Endothelial cell of umbilical vein (primary cell): ENCODE measurements at regions not wholly inside any gene's neighbourhood (a gene's known extent, or its start where the extent isn't known, plus 50 kb on each side); places are given as distances from the start of the nearest gene placed in this dataset.

Experiments
- EZH2 ChIP-seq: IDR thresholded peaks from 2 replicates; pipeline ENCODE4 v1.6.1; 2012; ENCODE audit warnings: borderline replicate concordance, low read depth, mild to moderate bottlenecking, moderate library complexity, low read length, inconsistent platforms; ENCODE audit not compliant: severe bottlenecking
- TF ChIP-seq, protein P1 (sequence below), 2 donors: IDR thresholded peaks; 1 replicate in 1 of 2; 2 replicates in 1 of 2; pipeline ENCODE4 v1.5.1; 2011; ENCODE audit warnings: low read length in 2 of 2, mild to moderate bottlenecking in 2 of 2, moderate library complexity in 2 of 2, control low read depth in 1 of 2, inconsistent platforms in 1 of 2, low read depth in 1 of 2; ENCODE audit not compliant: insufficient read depth in 1 of 2; ENCODE audit errors: extremely low read depth in 1 of 2

GRCh38 chrX:114065577-114066223 lies 518.2 kb upstream of the HTR2C start:
- TF ChIP-seq, protein P1, sequence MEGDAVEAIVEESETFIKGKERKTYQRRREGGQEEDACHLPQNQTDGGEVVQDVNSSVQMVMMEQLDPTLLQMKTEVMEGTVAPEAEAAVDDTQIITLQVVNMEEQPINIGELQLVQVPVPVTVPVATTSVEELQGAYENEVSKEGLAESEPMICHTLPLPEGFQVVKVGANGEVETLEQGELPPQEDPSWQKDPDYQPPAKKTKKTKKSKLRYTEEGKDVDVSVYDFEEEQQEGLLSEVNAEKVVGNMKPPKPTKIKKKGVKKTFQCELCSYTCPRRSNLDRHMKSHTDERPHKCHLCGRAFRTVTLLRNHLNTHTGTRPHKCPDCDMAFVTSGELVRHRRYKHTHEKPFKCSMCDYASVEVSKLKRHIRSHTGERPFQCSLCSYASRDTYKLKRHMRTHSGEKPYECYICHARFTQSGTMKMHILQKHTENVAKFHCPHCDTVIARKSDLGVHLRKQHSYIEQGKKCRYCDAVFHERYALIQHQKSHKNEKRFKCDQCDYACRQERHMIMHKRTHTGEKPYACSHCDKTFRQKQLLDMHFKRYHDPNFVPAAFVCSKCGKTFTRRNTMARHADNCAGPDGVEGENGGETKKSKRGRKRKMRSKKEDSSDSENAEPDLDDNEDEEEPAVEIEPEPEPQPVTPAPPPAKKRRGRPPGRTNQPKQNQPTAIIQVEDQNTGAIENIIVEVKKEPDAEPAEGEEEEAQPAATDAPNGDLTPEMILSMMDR (IDR thresholded peaks at IDR 0.05; ENCODE audit: extremely low read depth in 1 of 2, insufficient read depth in 1 of 2, low read depth in 1 of 2, low read length in 2 of 2) = no peak
- no peak for TF ChIP-seq EZH2
